HG02852 (cell line): ENCODE measurements at regions not wholly inside any gene's neighbourhood (a gene's known extent, or its start where the extent isn't known, plus 50 kb on each side); places are given as distances from the start of the nearest gene placed in this dataset.

Experiments
- ATAC-seq: cut with Tn5 transposase; IDR thresholded peaks from one replicate; pipeline ENCODE4 v1.9.1; 2021; ENCODE audit warnings: mild to moderate bottlenecking, moderate library complexity; ENCODE audit not compliant: unreplicated experiment

DNA sequence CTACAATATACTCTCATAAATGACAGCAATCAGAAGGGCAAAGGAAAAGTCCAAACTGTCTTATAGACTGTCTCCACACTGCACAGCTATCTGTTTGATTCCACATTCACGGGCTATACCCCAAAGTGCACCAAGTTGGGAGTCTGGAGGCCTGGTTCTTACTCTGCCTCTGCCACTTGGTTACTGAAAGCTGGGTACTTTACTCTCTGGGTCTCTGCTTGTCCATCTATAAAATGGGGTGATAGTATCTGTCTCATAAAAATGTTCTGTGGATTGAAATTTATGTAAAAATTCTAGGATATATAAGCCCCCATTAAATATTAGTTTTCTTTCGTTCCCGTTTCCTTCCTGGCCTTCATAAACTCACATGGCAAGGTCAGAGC is 86.5 kb downstream of the CD164 start:
- ATAC-seq, result no peak

DNA sequence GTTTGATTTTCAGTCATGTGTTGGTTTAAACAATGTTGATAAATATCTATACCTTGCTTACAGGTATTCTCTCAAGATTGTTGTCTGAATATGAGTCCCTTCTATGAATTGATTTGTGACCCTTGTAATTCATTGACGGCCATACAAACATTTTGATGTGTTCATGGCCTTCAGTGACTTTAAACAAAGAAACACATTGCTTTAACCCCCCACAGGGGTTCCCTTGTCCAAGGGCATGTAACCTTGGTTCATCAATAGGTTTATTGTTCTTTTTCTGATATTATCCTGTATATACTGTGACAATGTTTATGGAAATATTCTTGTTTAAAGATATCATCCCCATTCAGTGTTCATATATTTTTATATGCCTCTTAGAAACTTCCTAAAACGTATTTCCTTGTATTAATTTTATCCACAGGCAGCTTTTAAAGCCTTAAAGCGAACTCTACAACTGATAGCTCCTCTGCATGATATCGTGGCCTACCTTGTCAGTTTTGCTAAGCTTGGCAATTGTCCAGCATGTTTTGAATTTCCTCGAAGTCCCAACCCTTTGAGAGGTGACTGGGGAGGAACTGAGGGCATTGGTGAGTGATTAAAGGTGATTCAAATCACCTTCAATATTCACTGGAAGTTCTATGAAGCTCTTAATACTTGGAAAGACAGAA is 87.0 kb downstream of the CD164 start:
- no peak for ATAC-seq

DNA sequence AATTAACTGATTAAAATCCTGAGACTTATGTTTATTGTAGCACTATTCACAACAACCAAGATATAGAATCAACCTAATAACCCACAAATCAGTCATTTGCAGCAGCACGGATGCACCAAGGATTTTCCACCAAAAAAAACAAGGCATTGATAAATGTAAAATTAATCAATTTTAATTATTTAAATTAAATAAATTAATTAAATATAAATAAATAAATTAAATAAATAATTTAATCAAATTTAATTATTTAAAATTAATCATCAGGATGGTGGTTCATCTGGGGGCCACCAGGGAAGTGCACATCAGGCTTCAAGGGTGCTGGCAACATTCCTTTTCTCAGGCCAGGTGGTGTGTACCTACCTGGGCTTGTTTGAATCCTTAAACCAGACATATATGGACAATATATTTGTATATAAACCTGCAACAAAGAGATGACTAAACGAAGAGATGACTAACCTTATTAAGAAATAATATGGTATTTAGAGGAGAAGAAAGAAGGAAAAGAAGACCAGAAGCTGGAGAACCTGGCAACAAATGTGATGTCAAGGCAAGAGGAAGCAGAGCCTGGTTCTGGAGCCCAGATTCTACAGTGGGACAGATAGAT is 89.2 kb downstream of the CD164 start:
- ATAC-seq, result no peak

DNA sequence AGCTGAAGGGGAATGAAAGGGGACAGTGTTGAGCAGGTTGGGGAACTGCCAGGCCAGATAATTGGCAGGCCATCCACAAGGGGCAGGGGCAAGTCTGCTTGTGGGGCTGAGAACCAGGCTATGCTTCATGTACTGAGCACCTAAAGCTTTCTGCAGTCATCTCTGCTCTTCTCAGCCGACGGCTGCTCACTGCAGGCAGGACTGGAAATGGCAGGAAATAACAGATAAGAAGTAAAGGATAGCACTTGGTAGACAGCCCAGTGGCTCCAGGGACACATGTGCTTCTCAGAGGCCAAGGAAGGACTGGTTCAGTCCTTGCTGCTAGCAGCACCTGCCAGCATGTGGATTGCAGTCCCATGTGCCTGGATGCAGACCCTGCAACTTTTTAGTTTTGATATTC is 89.8 kb downstream of the CD164 start:
- ATAC-seq, result no peak

DNA sequence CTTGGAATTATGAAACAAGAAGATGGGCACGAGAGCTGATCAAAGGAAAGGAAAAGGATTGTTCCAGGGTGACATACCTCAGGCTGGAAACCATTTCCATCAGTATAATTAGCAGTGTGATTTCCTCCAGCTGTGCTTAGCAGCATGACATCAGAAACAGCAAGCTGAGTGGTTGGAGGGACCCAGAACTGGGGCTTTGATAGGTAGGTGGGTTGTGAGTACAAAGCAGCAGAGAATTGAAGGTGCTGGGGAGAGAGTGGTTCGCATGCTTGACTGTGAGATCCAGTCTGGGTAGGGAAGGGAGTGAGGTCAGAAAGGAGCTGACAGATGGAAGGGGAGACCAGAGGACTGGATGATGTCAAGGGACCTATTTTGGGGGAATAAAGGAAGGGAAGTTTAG is 90.4 kb downstream of the CD164 start:
- ATAC-seq, result no peak

DNA sequence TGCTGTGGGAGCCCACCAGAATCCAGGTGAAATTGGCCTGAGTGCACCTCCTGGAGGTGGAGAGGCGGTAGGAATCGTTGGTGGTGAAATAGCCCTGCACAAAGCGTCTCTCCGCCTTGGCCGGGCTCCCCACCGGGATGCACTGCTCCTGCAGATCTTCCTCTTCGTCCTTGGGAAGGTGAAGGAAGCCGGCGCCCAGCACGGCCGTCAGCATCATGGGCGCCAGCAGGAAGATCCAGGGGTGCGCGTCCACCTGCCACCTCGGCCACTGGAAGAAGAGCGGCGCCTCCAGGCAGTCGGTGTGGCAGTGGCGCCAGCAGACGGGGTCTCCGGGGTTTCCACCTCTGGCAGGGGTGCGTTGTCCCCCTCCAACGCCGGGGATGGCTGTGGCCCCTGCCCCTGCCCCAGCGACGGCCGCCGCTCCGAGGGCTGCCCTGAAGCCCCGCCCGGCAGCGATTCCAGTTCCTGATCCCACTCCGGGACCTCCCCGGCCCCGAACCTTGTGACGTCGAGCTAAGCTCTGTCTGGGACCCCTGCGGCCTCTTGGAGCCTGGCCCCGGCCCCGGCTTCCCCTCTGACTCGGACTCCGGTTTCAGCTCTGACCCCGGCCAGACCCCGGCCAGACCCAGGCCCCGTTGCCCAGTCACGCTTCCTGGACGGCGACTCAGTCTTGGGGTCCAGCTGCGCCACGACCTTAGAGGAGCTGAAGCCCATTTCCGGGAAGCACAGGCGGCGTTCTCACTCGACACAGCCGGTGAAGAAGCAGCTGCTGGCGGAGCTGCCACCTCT is 91.9 kb downstream of the CD164 start:
- no peak for ATAC-seq

DNA sequence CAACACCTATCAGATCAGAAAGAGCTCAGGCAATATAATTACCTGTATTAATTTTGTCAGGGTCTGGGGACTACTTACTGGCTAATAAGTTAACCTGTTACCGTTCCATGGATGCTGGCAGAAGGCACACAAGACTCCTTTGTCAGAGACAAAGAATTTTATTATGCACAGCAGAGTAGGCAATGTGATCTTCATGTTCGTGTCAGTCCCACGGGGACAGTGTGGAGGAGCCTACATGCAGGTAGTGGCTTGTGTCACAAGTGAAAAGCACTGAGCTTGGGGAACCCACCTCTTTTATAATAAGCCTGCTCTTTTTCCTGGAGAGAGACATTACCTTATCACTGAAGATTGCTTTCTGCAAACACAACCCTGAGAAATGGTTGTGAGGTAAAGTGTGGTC is 96.9 kb downstream of the CD164 start:
- ATAC-seq, result no peak

DNA sequence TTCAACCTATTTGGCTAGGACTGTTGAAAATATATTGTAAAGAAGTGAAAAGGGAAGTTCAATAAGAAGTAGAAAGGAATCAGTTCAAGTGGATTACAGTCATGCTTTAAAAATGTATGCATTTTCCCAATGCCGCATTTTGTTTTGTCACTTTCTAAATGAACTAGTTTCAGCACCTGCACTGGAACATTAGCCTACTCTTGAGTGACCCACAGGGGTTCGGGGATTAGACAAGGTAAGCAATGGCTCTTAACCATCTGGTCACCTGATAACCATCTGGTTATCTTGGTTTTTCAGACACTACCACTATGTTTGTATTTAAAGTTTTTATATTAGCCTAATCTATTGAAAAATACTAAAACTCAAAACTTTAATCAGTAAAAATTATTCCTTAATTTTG is 97.6 kb downstream of the CD164 start:
- no peak for ATAC-seq

DNA sequence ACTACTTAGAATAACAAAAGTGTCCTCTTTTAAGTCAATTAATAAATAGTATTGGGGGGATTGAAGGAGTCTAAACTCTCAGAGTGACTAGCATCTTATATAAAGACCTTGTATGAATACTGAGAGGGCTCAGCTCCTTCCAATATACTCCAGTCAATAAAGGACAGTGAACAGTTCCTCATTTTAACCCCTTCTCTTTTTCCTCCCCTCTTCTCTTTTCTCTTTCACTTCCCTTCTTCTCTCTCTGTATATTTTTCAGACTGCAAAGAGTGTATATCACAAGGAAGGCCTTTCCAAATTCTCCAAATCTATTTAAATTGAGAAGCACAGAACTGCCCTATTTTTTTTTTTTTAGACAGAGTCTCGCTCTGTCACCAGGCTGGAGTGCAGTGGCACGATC is 99.5 kb downstream of the CD164 start:
- ATAC-seq, result no peak

DNA sequence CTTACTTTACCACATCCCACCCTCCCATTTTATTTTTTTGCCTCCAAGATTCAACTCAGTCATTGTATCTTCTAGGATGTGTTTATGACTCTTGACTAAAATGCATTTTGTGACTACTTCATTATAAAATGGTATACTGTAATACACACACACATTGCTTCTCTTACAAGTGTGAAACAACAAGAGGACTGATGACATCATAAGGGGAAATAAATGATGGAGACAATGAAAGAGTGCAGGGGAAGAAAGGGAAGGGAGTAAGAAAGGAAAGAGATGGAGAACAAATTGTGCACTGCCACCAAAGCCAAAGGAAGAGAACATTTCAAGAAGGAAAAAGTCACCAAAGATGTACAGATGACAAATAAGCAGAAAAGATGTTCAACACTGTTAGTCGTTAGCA is 102.6 kb downstream of the CD164 start:
- no peak for ATAC-seq

DNA sequence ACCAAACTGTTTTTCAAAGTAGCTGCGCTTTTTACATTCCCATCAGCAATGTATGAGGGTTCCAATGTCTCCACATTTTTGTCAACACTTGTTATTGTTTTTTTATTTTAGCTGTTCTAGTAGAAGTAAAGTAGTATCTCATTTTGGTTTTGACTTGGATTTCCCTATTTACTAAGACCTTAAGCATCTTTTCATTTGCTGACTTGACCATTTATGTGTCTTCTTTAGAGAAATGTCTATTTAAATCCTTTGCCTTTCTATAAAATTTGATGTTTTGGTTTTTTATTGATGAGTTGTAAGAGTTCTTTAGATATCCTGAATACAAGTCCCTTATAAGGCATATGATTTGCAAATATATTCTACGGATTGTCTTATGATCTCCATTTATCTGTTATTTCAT is 110.6 kb downstream of the CD164 start:
- ATAC-seq, result no peak

DNA sequence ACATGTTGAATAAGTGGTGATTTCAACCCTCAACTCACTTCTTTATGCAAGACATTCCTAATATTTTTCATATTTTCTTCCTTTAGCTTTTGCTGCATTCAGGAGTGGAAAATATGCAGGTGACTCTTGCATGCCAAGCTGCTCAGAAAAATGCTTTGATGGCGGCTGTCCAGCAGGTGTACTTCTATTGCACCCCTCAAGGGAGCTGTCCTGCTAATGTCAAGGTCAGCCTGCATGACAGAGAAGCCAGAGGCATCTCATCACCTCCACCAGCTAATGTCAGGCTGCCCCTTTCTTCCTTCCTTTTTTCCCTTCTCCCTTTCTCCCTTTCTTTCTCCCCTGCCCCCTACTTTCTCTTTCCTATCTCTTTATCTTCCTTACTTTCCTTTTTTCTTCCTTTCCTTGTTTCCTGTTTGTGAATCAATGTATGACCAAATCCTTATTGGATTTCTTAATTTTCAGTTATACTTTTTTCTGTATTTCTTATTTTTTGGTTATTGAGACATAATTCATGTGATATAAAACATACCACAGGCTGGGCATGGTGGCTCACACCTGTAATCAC is 112.2 kb downstream of the CD164 start:
- ATAC-seq, result no peak

DNA sequence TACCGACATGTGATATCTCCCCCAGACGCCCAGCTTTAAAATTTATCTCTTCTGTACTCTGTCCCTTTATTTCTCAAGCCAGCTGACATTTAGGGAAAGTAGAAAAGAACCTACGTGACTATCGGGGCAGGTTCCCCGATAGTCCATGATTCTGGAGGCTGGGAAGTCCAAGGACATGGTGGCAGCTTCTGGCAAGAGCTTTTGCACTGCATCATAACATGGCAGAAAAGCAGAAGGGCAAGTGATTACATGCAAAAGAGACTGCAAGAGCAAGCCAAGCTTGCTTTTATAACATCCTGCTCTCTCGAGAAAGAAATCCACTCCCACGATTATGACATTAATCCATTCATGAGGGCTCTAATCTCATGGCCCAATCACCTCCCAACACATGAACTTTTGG is 113.2 kb downstream of the CD164 start:
- ATAC-seq, result no peak

DNA sequence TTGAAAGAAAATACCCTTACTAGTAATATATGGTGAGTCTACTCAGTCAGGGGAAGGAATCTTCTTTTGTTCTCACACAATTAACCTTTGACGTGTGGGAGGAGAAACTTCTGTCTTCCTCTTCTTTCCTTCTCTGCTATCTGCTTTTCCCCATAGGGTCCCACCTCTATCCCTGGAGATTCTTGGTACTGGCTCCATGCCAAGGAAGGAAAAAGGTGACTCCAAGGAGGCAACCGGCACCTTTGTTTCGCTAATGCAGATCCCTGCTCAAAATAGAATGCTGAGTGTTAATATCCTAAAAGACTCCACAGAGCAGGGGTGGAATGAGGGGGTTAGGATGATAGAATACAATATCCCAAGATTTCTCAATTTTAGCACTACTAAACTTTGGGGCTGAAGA is 116.7 kb downstream of the CD164 start:
- no peak for ATAC-seq

DNA sequence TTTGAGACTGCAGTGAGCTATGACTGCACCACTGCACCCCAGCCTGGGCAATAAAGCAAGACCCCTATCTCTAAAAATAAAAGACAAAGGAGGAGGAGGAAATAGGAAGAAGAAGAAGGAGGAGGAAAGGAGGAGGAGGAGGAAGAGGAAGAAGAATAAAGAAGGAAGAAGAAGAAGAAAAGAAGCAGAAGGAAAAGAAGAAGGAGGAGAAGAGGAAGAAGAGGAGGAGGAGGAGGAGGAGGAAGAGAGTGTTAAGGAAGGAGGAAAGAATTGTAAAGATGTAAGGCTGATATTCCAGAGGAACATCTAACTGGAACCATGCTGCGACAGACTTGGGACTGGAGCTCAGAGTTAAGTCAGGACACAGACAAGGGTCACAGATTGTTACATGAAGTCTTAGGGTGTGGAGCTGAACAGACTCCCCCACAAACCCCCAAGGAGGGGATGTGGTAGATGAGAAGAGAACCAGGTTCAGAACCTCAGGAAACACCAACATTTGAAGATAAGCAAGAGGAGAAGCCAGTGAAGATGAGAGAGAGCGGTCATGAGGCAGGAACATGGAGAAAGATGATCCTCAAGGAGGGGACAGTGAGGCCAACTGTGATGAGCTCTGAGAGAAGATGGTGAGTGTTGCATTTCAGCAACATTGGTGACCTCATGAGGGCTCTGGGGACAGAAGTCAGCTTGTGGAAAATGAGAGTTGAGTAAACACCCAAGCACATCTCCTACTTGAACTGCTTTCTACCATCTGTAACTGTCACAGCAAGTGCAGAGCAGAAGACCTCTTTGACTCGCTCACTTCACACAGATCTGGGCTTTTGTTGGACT is 118.2 kb downstream of the CD164 start:
- ATAC-seq, result no peak

DNA sequence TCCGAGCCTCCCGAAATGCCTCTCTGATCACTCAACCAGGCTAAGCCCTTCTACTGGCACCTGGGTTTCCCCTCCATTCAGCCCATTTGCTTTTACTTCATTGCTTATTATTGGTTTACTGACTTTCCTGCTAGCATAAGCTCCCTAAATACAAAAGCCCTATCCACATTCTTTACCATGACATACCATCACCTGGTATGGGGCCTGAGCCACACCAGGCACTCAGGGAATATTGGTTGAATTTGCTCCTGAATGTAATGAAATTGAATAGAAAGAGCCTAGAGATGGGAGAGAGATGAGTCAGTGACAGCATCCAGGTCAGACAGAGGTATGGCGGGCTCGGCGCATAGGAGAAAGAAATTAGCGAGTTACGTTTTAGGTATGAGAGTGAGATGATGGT is 120.0 kb downstream of the CD164 start:
- ATAC-seq, result no peak

DNA sequence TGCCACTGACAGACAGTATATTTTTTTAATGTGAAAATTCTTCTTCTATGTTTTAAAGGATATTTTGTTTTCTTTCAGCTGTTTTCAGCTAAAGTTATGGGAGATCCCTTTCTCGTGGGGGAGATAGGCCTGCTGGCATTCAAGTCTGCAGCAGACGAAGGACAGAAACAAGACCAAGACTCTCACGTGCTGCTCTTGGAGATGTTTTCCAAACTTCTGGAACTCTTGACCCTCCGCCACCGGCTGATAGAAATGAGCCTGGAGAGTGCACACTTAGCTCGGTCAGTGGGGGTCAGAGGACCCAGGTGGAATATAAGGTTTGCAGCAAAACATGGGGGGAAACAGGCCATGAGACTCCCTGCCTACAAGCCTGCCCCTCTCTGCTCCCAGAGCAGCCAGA is 120.5 kb downstream of the CD164 start:
- ATAC-seq, result no peak

DNA sequence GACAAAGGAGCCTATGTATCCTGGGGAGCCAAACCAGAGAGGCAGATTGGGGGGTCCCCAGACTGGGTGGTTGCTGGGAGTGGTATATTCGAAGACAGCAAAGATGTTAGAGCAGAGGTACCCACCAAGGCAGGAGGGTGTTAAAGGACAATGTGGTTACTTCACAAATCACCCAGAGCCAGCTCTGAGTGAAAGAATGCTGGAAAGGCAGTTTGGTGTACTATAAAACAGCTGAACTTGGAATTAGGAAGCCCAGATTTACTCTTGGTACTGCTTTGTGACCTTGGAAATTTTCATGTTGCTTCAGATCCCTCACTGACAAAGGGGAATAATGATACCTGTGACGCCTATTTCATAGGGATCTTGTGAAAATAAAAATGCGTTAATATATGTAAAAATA is 121.6 kb downstream of the CD164 start:
- no peak for ATAC-seq

DNA sequence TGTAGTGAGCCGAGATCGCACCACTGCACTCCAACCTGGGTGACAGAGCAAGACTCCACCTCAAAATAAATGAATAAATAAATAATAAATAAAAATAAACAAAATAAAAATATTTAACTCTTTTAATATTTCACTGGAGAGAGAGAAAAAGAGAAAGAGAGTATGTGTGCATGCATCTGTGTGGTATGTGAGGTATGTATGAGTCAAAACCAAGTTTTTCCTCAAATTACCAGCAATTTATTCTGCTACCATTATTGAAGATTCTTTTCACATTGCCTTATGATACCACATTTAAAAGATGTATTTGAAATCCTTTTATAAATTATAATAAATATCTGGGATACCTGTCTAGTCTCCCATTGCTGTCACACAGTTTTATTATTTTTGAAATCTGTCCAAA is 122.1 kb downstream of the CD164 start:
- no peak for ATAC-seq

DNA sequence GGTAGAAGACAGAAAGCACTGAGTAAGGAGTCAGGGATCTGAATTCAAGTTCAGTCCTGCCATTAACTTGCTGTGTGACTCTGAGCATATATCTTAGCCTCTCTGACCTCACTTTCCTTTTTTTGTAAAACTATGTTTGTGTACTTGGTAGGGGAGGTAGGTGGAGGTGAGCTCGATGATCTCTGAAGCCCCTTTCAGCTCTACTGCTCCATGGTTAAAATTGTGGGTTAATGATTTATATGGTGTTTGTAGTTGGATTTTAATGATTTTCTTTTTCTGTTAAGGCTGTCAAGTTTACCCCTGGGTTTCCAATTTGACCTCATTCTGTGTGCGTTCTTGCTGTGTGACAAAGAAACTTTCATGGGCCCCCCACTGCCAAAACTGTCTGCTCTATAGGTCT is 124.1 kb downstream of the CD164 start:
- ATAC-seq, result no peak

DNA sequence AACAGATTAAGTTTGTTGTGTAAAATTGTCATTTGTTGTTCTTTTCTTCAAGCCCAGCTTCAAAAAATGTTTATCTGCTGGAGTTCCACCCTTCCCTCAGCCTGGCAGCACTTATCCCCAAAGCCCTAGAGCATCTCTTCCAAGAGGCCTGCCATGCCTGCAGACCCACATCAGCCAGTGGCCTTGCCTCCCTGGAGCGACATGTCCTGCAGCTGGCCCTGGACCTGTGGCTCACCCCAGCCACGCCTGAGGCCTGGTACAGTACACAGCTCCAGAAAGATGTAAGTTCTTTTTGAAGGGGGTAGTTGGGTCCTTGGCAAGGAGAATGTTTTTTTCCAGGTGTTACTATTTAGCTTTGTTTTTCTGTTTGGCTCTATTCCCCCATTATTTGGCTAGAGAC is 124.8 kb downstream of the CD164 start:
- ATAC-seq, result no peak
